SK-N-SH (cell line): ENCODE measurements at regions not wholly inside any gene's neighbourhood (a gene's known extent, or its start where the extent isn't known, plus 50 kb on each side); places are given as distances from the start of the nearest gene placed in this dataset.

Experiments used
- CTCF ChIA-PET: fragments of 300-600, 350-600 bp; formaldehyde crosslinking; extraction: SDS; loops from one replicate; lab custom pipeline; 2021; lab: Yijun Ruan, JAX
- POLR2A ChIA-PET: fragments of 350-600 bp; sonication (Branson Sonifier 250); formaldehyde crosslinking; extraction: SDS; loops from one replicate; lab custom pipeline; 2020; ENCODE audit warnings: antibody characterized with exemption, inconsistent platforms; lab: Yijun Ruan, JAX
- DNase-seq: peaks from one replicate; pipeline ENCODE4 v3.0.0; 2012
- H2AFZ ChIP-seq: fragments of 200-600 bp; sonication (generic); 2 replicates; pipeline ENCODE4 v1.8.1; 2016; ENCODE audit warnings: antibody characterized with exemption, mild to moderate bottlenecking, low read depth
- H3F3A ChIP-seq: fragments of 200-600 bp; sonication (generic); replicated peaks from 2 replicates; pipeline ENCODE3; 2016; ENCODE audit warnings: antibody characterized with exemption, mild to moderate bottlenecking; ENCODE audit not compliant: insufficient read depth
- H3K27ac ChIP-seq, 2 experiments: fragments of 200-500 bp in 1 of 2; fragments of 200-600 bp in 1 of 2; sonication (Bioruptor generic) in 1 of 2; sonication (generic), shearing (Covaris generic) in 1 of 2; 2 replicates each; pipeline versions ENCODE4 v1.5.1 to v1.6.1; 2014 to 2016; ENCODE audit warnings: low read depth in 2 of 2, inconsistent platforms in 1 of 2, low read length in 1 of 2, mild to moderate bottlenecking in 1 of 2, mixed read lengths in 1 of 2
- H3K27me3 ChIP-seq: fragments of 200-600 bp; sonication (generic), shearing (Covaris generic); 2 replicates; pipeline ENCODE4 v1.6.1; 2016; ENCODE audit warnings: mixed run types; ENCODE audit not compliant: insufficient read depth
- H3K36me3 ChIP-seq, 2 experiments: fragments of 200-500 bp in 1 of 2; fragments of 200-600 bp in 1 of 2; sonication (Bioruptor generic) in 1 of 2; sonication (generic) in 1 of 2; replicated peaks in 1 of 2; 2 replicates each; pipeline versions ENCODE3 to v1.5.1; 2014 to 2016; ENCODE audit warnings: low read length in 1 of 2, mild to moderate bottlenecking in 1 of 2; ENCODE audit not compliant: insufficient read depth in 2 of 2, control insufficient read depth in 1 of 2
- H3K4me1 ChIP-seq, 2 experiments: fragments of 200-500 bp in 1 of 2; fragments of 200-600 bp in 1 of 2; sonication (Bioruptor generic) in 1 of 2; sonication (generic), shearing (Covaris generic) in 1 of 2; 2 replicates each; pipeline versions ENCODE4 v1.5.1 to v1.6.1; 2014 to 2016; ENCODE audit warnings: low read depth in 1 of 2, low read length in 1 of 2, mixed run types in 1 of 2; ENCODE audit not compliant: insufficient read depth in 2 of 2, control insufficient read depth in 1 of 2
- H3K4me2 ChIP-seq: fragments of 200-600 bp; sonication (generic), shearing (Covaris generic); 2 replicates; pipeline ENCODE4 v1.6.1; 2017; ENCODE audit warnings: mixed run types
- H3K4me3 ChIP-seq, 2 experiments: fragments of 200-500 bp in 1 of 2; fragments of 200-600 bp in 1 of 2; sonication (Bioruptor generic) in 1 of 2; sonication (generic), shearing (Covaris generic) in 1 of 2; 2 replicates each; pipeline versions ENCODE4 v1.5.1 to v1.8.1; 2014 to 2016; ENCODE audit warnings: low read depth in 2 of 2, inconsistent platforms in 1 of 2, low read length in 1 of 2, mild to moderate bottlenecking in 1 of 2, mixed read lengths in 1 of 2, moderate library complexity in 1 of 2
- H3K79me2 ChIP-seq: fragments of 200-600 bp; sonication (generic); 2 replicates; pipeline ENCODE4 v1.8.1; 2017; ENCODE audit warnings: mild to moderate bottlenecking; ENCODE audit not compliant: insufficient read depth
- H3K9ac ChIP-seq: fragments of 200-600 bp; sonication (generic); 2 replicates; pipeline ENCODE4 v1.6.1; 2017; ENCODE audit warnings: mixed run types
- H3K9me2 ChIP-seq: fragments of 200-600 bp; sonication (generic); 2 replicates; pipeline ENCODE4 v1.6.1; 2017; ENCODE audit warnings: mixed run types
- H3K9me3 ChIP-seq: fragments of 200-600 bp; sonication (generic); 2 replicates; pipeline ENCODE4 v1.6.1; 2017; ENCODE audit warnings: mixed run types, mild to moderate bottlenecking, moderate library complexity
- H4K20me1 ChIP-seq: fragments of 200-600 bp; sonication (generic); 2 replicates; pipeline ENCODE4 v1.6.1; 2017; ENCODE audit warnings: mild to moderate bottlenecking, mixed run types; ENCODE audit not compliant: insufficient read depth
- CTCF ChIP-seq: fragments of 200-600 bp; sonication (generic); IDR thresholded peaks from 2 replicates; pipeline ENCODE4 v1.6.1; 2017; ENCODE audit warnings: antibody characterized with exemption, mild to moderate bottlenecking, moderate library complexity
- ELF1 ChIP-seq: IDR thresholded peaks from 2 replicates; pipeline ENCODE4 v1.4.0; 2012
- EZH2phosphoT487 ChIP-seq: fragments of 200-600 bp; sonication (generic); IDR thresholded peaks from 2 replicates; pipeline ENCODE4 v1.6.1; 2017; ENCODE audit warnings: low read depth, mixed run types, mild to moderate bottlenecking, antibody characterized with exemption, moderate library complexity, borderline replicate concordance
- FOXJ3 ChIP-seq: sonication (generic); formaldehyde crosslinking; IDR thresholded peaks from 2 replicates; pipeline ENCODE4 v1.5.1; 2020; ENCODE audit warnings: mild to moderate bottlenecking, missing genetic modification reagents
- FOXM1 ChIP-seq: IDR thresholded peaks from 2 replicates; pipeline ENCODE4 v1.4.0; 2012; ENCODE audit warnings: low read depth, mild to moderate bottlenecking
- MEF2A ChIP-seq: IDR thresholded peaks from 2 replicates; pipeline ENCODE4 v1.4.0; 2012; ENCODE audit warnings: low read depth, borderline replicate concordance
- RAD21 ChIP-seq: IDR thresholded peaks from 2 replicates; pipeline ENCODE4 v1.6.1; 2012; ENCODE audit warnings: mild to moderate bottlenecking, low read length
- RXRA ChIP-seq: IDR thresholded peaks from 2 replicates; pipeline ENCODE4 v1.4.0; 2012; ENCODE audit warnings: low read depth, mild to moderate bottlenecking, borderline replicate concordance
- SIN3A ChIP-seq: IDR thresholded peaks from 2 replicates; pipeline ENCODE4 v1.6.1; 2012; ENCODE audit warnings: low read depth, mild to moderate bottlenecking, low read length, moderate library complexity, borderline replicate concordance
- TAF1 ChIP-seq: IDR thresholded peaks from 2 replicates; pipeline ENCODE4 v1.6.1; 2012; ENCODE audit warnings: low read depth, mild to moderate bottlenecking, low read length, moderate library complexity, borderline replicate concordance
- TCF12 ChIP-seq: IDR thresholded peaks from 2 replicates; pipeline ENCODE4 v1.4.0; 2012
- USF1 ChIP-seq: IDR thresholded peaks from 2 replicates; pipeline ENCODE4 v1.4.0; 2012; ENCODE audit warnings: low read depth, borderline replicate concordance
- WGBS: methylation state at CpG from one replicate; pipeline ENCODE4 v1.1.6; 2017; ENCODE audit warnings: low lambda C conversion rate; 5-methylcytosine and 5-hydroxymethylcytosine counted together
- TF ChIP-seq, protein P1 (sequence below): fragments of 150-350 bp; IDR thresholded peaks from 2 replicates; pipeline ENCODE4 v1.6.1; 2016; ENCODE audit warnings: mild to moderate bottlenecking, low read depth, low read length

DNA sequence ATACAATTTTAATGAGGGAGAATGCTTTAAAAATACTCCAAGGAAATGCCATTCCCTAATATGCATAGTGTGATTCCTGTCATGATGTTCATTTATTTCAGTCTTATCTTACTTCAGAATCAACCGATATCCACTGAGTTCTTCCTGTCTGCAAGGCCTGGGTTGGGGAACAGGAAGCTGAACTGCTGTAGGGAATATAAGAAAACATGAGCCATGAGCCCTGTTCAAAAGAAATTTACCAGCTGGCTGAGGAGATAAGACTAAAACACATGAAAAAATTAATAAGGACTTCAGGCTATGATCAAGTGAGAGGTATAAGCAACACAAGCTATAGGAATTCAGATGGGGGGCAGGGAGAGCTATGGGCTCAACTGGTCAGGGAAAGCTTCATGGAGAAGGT is 184.7 kb downstream of the PLPP4 start (continued):
- TF ChIP-seq, protein P1, sequence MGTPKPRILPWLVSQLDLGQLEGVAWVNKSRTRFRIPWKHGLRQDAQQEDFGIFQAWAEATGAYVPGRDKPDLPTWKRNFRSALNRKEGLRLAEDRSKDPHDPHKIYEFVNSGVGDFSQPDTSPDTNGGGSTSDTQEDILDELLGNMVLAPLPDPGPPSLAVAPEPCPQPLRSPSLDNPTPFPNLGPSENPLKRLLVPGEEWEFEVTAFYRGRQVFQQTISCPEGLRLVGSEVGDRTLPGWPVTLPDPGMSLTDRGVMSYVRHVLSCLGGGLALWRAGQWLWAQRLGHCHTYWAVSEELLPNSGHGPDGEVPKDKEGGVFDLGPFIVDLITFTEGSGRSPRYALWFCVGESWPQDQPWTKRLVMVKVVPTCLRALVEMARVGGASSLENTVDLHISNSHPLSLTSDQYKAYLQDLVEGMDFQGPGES, result no peak
- TF ChIP-seq USF1 (no peak), ELF1 (no peak), MEF2A (no peak), RXRA (no peak), SIN3A (no peak), FOXJ3 (CRISPR knock-in tag) (no peak)

DNA sequence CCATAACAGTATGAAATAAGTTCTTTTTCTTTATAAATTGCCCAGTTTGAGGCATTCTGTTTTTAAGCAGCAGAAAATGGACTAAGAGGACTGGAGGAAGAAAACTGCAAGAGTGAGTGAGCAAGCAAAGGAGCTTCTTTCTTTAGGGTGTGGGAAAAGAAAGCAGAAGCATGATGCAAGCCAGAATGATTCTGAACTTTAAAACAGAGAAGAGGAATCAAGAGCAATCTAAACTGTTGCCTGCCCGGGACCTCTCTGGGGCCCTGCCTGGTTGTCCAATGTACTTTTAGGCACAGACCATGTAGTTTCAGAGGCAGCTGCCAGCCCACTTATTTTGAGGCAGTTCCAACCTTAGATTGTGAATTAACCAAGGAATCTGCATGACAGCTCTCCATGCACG is 186.3 kb downstream of the PLPP4 start:
- Histone ChIP-seq H4K20me1 (no peaks in the 10 kb centered on the region), H3K9me3 (no peaks in the 10 kb centered on the region), H3K27ac (no peak overlapping the region), H3K9ac (no peak overlapping the region), H3K4me3 (no peak overlapping the region), H3F3A (no peaks in the 10 kb centered on the region), H3K9me2 (no peaks in the 10 kb centered on the region), H3K27me3 (no peaks in the 10 kb centered on the region), H3K36me3 (peaks cover 0 to 3% of the 10 kb centered on the region in 2 experiments), H3K79me2 (no peaks in the 10 kb centered on the region), H3K4me1 (peaks cover 0 to 22% of the 10 kb centered on the region in 2 experiments; a peak in 2 of 4 replicates), H2AFZ (no peak overlapping the region), H3K4me2 (no peak overlapping the region)
- ChIA-PET POLR2A (no interaction called here), CTCF (no interaction called here)
- WGBS, result 58% methylated on average over 2 of the region's 2 CpGs
- no peak for DNase-seq
- TF ChIP-seq FOXM1, result no peak
- no peak for TF ChIP-seq EZH2phosphoT487
- no peak for TF ChIP-seq TCF12
- TF ChIP-seq TAF1, result no peak
- no peak for TF ChIP-seq ELF1
- TF ChIP-seq RAD21, result no peak

GRCh38 chr10:120644556-120645410 is 187.8 kb downstream of the PLPP4 start:
- Histone ChIP-seq H3K27me3 (no peaks in the 10 kb centered on the region), H3K4me3 (no peak overlapping the region), H2AFZ (no peak overlapping the region), H3K9me3 (no peaks in the 10 kb centered on the region), H3K9me2 (no peaks in the 10 kb centered on the region), H3K4me1 (peaks cover 0 to 22% of the 10 kb centered on the region in 2 experiments; a peak in 2 of 4 replicates), H3K36me3 (peaks cover 0 to 3% of the 10 kb centered on the region in 2 experiments), H3K9ac (no peak overlapping the region), H3K27ac (no peak overlapping the region), H3K79me2 (no peaks in the 10 kb centered on the region), H3K4me2 (no peak overlapping the region), H3F3A (no peaks in the 10 kb centered on the region)
- no peak for DNase-seq
- CTCF ChIA-PET, result interaction anchor here (1.0 to 1.3 kb wide), 2 partner anchors 10 to 221 kb away, joined by 3 read pairs; no protein-coding TSS in a partner anchor
- 60% methylated on average over 1 of the region's 1 CpG for WGBS
- TF ChIP-seq CTCF (no peak), FOXM1 (no peak), EZH2phosphoT487 (no peak)
- TF ChIP-seq, all 33 proteins: peak for 0
- no peaks in the 10 kb centered on the region for H4K20me1 ChIP-seq
- POLR2A ChIA-PET, result no interaction called here
